Small intestine (tissue), 7 donors: ENCODE measurements at regions not wholly inside any gene's neighbourhood (a gene's known extent, or its start where the extent isn't known, plus 50 kb on each side); places are given as distances from the start of the nearest gene placed in this dataset.

Experiments
- DNase-seq, 2 donors: peaks; one replicate each; pipeline versions ENCODE4 v3.0.0 to v3.0.0-alpha.2; 2013
- FAIRE-seq: peaks from 2 replicates; lab custom pipeline; 2012; peaks lifted over from hg19 to GRCh38; lab: Jason Lieb, UNC
- H3K27ac ChIP-seq, 3 donors: one replicate each; pipeline ENCODE4 v1.5.1; 2013; ENCODE audit warnings: low read length in 2 of 3, mild to moderate bottlenecking in 2 of 3, control low read depth in 1 of 3, inconsistent platforms in 1 of 3, low read depth in 1 of 3, moderate library complexity in 1 of 3
- H3K27me3 ChIP-seq, 3 donors: one replicate each; pipeline ENCODE4 v1.6.1; 2013; ENCODE audit warnings: low read length in 3 of 3, inconsistent platforms in 1 of 3; ENCODE audit not compliant: control insufficient read depth in 3 of 3, insufficient read depth in 3 of 3
- H3K36me3 ChIP-seq, 3 donors: one replicate each; pipeline ENCODE4 v1.6.1; 2013; ENCODE audit warnings: low read length in 3 of 3, inconsistent platforms in 1 of 3, low read depth in 1 of 3, mild to moderate bottlenecking in 1 of 3, moderate library complexity in 1 of 3; ENCODE audit not compliant: control insufficient read depth in 3 of 3, insufficient read depth in 2 of 3
- H3K4me1 ChIP-seq, 3 donors: one replicate each; pipeline ENCODE4 v1.6.1; 2013; ENCODE audit warnings: low read length in 2 of 3, inconsistent platforms in 1 of 3, low read depth in 1 of 3, mild to moderate bottlenecking in 1 of 3, moderate library complexity in 1 of 3; ENCODE audit not compliant: control insufficient read depth in 3 of 3, insufficient read depth in 2 of 3
- H3K4me3 ChIP-seq, 3 donors: one replicate each; pipeline ENCODE4 v1.5.1; 2013; ENCODE audit warnings: low read length in 3 of 3, control low read depth in 1 of 3, inconsistent platforms in 1 of 3, low read depth in 1 of 3, mild to moderate bottlenecking in 1 of 3, moderate library complexity in 1 of 3
- H3K9me3 ChIP-seq, 2 donors: one replicate each; pipeline ENCODE4 v1.6.1; 2013; ENCODE audit warnings: low read depth in 1 of 2, low read length in 1 of 2; ENCODE audit not compliant: control insufficient read depth in 2 of 2, insufficient read depth in 1 of 2
- WGBS, 3 donors: extraction: QIAGEN DNeasy Blood & Tissue Kit; methylation state at CpG; one replicate each; pipeline ENCODE4 v1.1.7; 2013; 5-methylcytosine and 5-hydroxymethylcytosine counted together
- donor health status: healthy with polysubstance abuse.
- donor health status: control.
- donor health status: control.
- donor health status: Bipolar disorder and iron deficiency.
- donor health status: healthy.

GRCh38 chr3:10759495-10759894 is 56.5 kb upstream of the SLC6A11 start:
- WGBS, 3 donors: 67 to 68% (median 68%) methylated on average over 1 of the region's 1 CpG
- no peaks in the 10 kb centered on the region for H3K4me1 ChIP-seq
- FAIRE-seq (no peak), DNase-seq (no peak)
- no peak overlapping the region for H3K4me3 ChIP-seq
- H3K36me3 ChIP-seq: no peaks in the 10 kb centered on the region
- peaks cover 0 to under 1% (median 0%) of the 10 kb centered on the region in 3 donors for H3K27me3 ChIP-seq
- no peak overlapping the region for H3K27ac ChIP-seq
- H3K9me3 ChIP-seq: no peaks in the 10 kb centered on the region

GRCh38 chr3:10760199-10760598 is 55.8 kb upstream of the SLC6A11 start:
- no peak overlapping the region for H3K27ac ChIP-seq
- 66 to 84% (median 67%) methylated on average over 2 of the region's 2 CpGs for WGBS, 3 donors
- FAIRE-seq: no peak
- no peak overlapping the region for H3K4me3 ChIP-seq
- H3K27me3 ChIP-seq: peaks cover 0 to 4% (median 0%) of the 10 kb centered on the region in 3 donors
- H3K36me3 ChIP-seq: no peaks in the 10 kb centered on the region
- H3K9me3 ChIP-seq: no peaks in the 10 kb centered on the region
- DNase-seq: no peak
- H3K4me1 ChIP-seq: no peaks in the 10 kb centered on the region

- FAIRE-seq (no peak), DNase-seq (no peak)
- Histone ChIP-seq H3K4me1 (no peaks in the 10 kb centered on the region), H3K27ac (no peak overlapping the region), H3K27me3 (peaks cover 0 to 4% (median 0%) of the 10 kb centered on the region in 3 donors), H3K9me3 (no peaks in the 10 kb centered on the region), H3K36me3 (no peaks in the 10 kb centered on the region), H3K4me3 (no peak overlapping the region)
- 39 to 51% (median 47%) methylated on average over 8 of the region's 8 CpGs for WGBS, 3 donors
These were observed 54.4 kb upstream of the SLC6A11 start for GRCh38 chr3:10761583-10761982.

- WGBS, 3 donors: 30 to 52% (median 38%) methylated on average over 5 of the region's 5 CpGs
- DNase-seq: no peak
- H3K9me3 ChIP-seq: no peaks in the 10 kb centered on the region
- H3K4me3 ChIP-seq: no peak overlapping the region
- H3K27me3 ChIP-seq: peaks cover 0 to 4% (median 0%) of the 10 kb centered on the region in 3 donors
- FAIRE-seq: no peak
- H3K36me3 ChIP-seq: no peaks in the 10 kb centered on the region
- no peaks in the 10 kb centered on the region for H3K4me1 ChIP-seq
- no peak overlapping the region for H3K27ac ChIP-seq
These were observed 53.9 kb upstream of the SLC6A11 start for GRCh38 chr3:10762116-10762515.

GRCh38 chr3:10762611-10763247 is 53.3 kb upstream of the SLC6A11 start:
- Histone ChIP-seq H3K27ac (no peak overlapping the region), H3K36me3 (no peaks in the 10 kb centered on the region), H3K4me1 (no peaks in the 10 kb centered on the region), H3K4me3 (no peak overlapping the region), H3K9me3 (no peaks in the 10 kb centered on the region), H3K27me3 (peaks cover 0 to 4% (median 0%) of the 10 kb centered on the region in 3 donors)
- no peak for FAIRE-seq
- 29 to 59% (median 52%) methylated on average over 8 to 9 of the region's 9 CpGs for WGBS, 3 donors
- no peak for DNase-seq

- FAIRE-seq: no peak
- 81 to 88% (median 86%) methylated on average over 9 of the region's 9 CpGs for WGBS, 3 donors
- H3K27me3 ChIP-seq: peaks cover 0 to 4% (median 0%) of the 10 kb centered on the region in 3 donors
- no peaks in the 10 kb centered on the region for H3K36me3 ChIP-seq
- DNase-seq: no peak
- H3K4me1 ChIP-seq: no peaks in the 10 kb centered on the region
- H3K9me3 ChIP-seq: no peaks in the 10 kb centered on the region
- H3K27ac ChIP-seq: no peak overlapping the region
- no peak overlapping the region for H3K4me3 ChIP-seq
These were observed 52.8 kb upstream of the SLC6A11 start for GRCh38 chr3:10763248-10763620.

- Histone ChIP-seq H3K27me3 (peaks cover 0 to 4% (median 0%) of the 10 kb centered on the region in 3 donors), H3K27ac (no peak overlapping the region), H3K4me1 (no peaks in the 10 kb centered on the region), H3K4me3 (no peak overlapping the region), H3K36me3 (no peaks in the 10 kb centered on the region), H3K9me3 (no peaks in the 10 kb centered on the region)
- 82 to 83% (median 82%) methylated on average over 10 of the region's 10 CpGs for WGBS, 3 donors
- DNase-seq (no peak), FAIRE-seq (no peak)
These were observed 52.2 kb upstream of the SLC6A11 start for GRCh38 chr3:10763817-10764258.

- H3K4me3 ChIP-seq: no peak overlapping the region
- H3K36me3 ChIP-seq: no peaks in the 10 kb centered on the region
- H3K27me3 ChIP-seq: peaks cover 0 to 4% (median 0%) of the 10 kb centered on the region in 3 donors
- FAIRE-seq (no peak), DNase-seq (no peak)
- 46 to 54% (median 52%) methylated on average over 31 to 32 of the region's 32 CpGs for WGBS, 3 donors
- no peak overlapping the region for H3K27ac ChIP-seq
- H3K4me1 ChIP-seq: no peaks in the 10 kb centered on the region
- H3K9me3 ChIP-seq: no peaks in the 10 kb centered on the region
These were observed 51.6 kb upstream of the SLC6A11 start for GRCh38 chr3:10764259-10765051.
